ENCODE measurements at regions not wholly inside any gene's neighbourhood (a gene's known extent, or its start where the extent isn't known, plus 50 kb on each side); places are given as distances from the start of the nearest gene placed in this dataset.

DNA sequence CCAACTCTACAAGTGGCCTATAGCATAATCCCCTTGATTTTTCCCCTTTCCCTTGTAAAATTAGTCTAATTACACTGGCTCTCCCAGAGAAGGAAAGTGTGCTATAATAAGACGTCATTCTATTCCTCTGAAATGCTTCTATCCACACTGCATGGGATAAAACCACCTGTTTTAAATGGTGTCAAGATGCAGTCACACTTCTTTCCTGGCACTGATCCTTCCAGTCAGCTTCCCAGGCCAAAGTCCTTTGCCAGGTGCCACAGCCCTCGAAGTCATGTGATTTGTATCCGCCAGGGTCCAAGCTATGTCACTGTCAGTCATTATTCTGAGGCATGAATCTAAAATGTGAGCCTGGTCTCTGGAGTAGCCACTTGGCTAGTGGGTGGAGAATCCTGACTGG is 169.0 kb upstream of the KIAA1217 start:
- no peaks in the 10 kb centered on the region for H3K36me3 ChIP-seq (ENCODE audit: insufficient read depth, low read length)
- intact Hi-C loops (cut with micrococcal nuclease; ENCODE audit: unreplicated experiment) = no loop called here
- no peaks in the 10 kb centered on the region for H4K20me1 ChIP-seq (ENCODE audit: insufficient read depth, low read length)
- BruUV-seq (replicated peaks) = no TSS peak
- H3K79me2 ChIP-seq (ENCODE audit: insufficient read depth, low read depth, low read length) = no peaks in the 10 kb centered on the region
- DNase-seq (ENCODE audit: low spot score) = no peak
- H3K4me2 ChIP-seq (ENCODE audit: low read length) = no peak overlapping the region
- TF ChIP-seq EZH2phosphoT487 (IDR thresholded peaks at IDR 0.05; ENCODE audit: borderline replicate concordance, low read depth, low read length) = no peak
- TF ChIP-seq, protein P1, sequence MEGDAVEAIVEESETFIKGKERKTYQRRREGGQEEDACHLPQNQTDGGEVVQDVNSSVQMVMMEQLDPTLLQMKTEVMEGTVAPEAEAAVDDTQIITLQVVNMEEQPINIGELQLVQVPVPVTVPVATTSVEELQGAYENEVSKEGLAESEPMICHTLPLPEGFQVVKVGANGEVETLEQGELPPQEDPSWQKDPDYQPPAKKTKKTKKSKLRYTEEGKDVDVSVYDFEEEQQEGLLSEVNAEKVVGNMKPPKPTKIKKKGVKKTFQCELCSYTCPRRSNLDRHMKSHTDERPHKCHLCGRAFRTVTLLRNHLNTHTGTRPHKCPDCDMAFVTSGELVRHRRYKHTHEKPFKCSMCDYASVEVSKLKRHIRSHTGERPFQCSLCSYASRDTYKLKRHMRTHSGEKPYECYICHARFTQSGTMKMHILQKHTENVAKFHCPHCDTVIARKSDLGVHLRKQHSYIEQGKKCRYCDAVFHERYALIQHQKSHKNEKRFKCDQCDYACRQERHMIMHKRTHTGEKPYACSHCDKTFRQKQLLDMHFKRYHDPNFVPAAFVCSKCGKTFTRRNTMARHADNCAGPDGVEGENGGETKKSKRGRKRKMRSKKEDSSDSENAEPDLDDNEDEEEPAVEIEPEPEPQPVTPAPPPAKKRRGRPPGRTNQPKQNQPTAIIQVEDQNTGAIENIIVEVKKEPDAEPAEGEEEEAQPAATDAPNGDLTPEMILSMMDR (conservative IDR thresholded peaks at IDR 0.05; ENCODE audit: low read length) = no peak
- no peak overlapping the region for H2AFZ ChIP-seq (ENCODE audit: low read length)
- CTCF ChIA-PET (ENCODE audit: unreplicated experiment) = no interaction called here
- no peaks in the 10 kb centered on the region for H3K9me3 ChIP-seq (ENCODE audit: low read length)
- H3K9me2 ChIP-seq (ENCODE audit: insufficient read depth, low read length) = no peaks in the 10 kb centered on the region
- H3K4me1 ChIP-seq (ENCODE audit: insufficient read depth, low read length, poor library complexity, severe bottlenecking) = no peaks in the 10 kb centered on the region
- POLR2A ChIA-PET = no interaction called here
- H3K27ac ChIP-seq (ENCODE audit: low read depth, low read length, poor library complexity, severe bottlenecking) = no peak overlapping the region
- no peak overlapping the region for H3K4me3 ChIP-seq (ENCODE audit: low read depth, low read length, poor library complexity, severe bottlenecking)

DNA sequence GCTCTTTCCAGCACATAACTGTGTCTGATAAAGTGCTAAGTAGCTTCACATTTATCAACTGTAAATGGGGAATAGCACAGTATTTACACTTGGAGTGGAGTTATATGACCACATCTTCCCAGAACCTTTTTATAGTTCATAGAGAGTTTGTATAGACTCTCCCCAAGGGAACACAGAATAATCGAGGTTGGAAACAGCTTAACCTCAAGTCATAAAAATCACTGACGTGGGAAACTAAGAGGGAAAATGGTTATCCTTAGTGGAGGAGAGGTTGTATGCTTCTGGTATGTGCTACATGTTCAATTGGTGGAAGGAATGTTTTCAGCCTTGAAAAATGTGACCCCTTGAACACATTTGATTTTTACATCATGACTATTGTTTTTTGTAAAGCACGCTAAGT is 167.9 kb upstream of the KIAA1217 start:
- POLR2A ChIA-PET = no interaction called here
- Histone ChIP-seq H2AFZ (ENCODE audit: low read length) (no peak overlapping the region), H3K79me2 (ENCODE audit: insufficient read depth, low read depth, low read length) (no peaks in the 10 kb centered on the region), H4K20me1 (ENCODE audit: insufficient read depth, low read length) (no peaks in the 10 kb centered on the region), H3K9me2 (ENCODE audit: insufficient read depth, low read length) (no peaks in the 10 kb centered on the region), H3K4me2 (ENCODE audit: low read length) (no peak overlapping the region), H3K27ac (ENCODE audit: low read depth, low read length, poor library complexity, severe bottlenecking) (no peak overlapping the region), H3K4me3 (ENCODE audit: low read depth, low read length, poor library complexity, severe bottlenecking) (no peak overlapping the region), H3K9me3 (ENCODE audit: low read length) (no peaks in the 10 kb centered on the region), H3K36me3 (ENCODE audit: insufficient read depth, low read length) (no peaks in the 10 kb centered on the region), H3K4me1 (ENCODE audit: insufficient read depth, low read length, poor library complexity, severe bottlenecking) (no peaks in the 10 kb centered on the region)
- DNase-seq (ENCODE audit: low spot score) = no peak
- intact Hi-C loops (cut with micrococcal nuclease; ENCODE audit: unreplicated experiment) = no loop called here
- BruUV-seq (replicated peaks) = no TSS peak
- CTCF ChIA-PET (ENCODE audit: unreplicated experiment) = no interaction called here
- TF ChIP-seq EZH2phosphoT487 (IDR thresholded peaks at IDR 0.05; ENCODE audit: borderline replicate concordance, low read depth, low read length) = no peak
- TF ChIP-seq, protein P1 (conservative IDR thresholded peaks at IDR 0.05; ENCODE audit: low read length) = no peak

- BruUV-seq (replicated peaks) = no TSS peak
- intact Hi-C loops (cut with micrococcal nuclease; ENCODE audit: unreplicated experiment) = no loop called here
- Histone ChIP-seq H3K27ac (ENCODE audit: low read depth, low read length, poor library complexity, severe bottlenecking) (no peak overlapping the region), H3K4me1 (ENCODE audit: insufficient read depth, low read length, poor library complexity, severe bottlenecking) (no peaks in the 10 kb centered on the region), H4K20me1 (ENCODE audit: insufficient read depth, low read length) (no peaks in the 10 kb centered on the region), H3K79me2 (ENCODE audit: insufficient read depth, low read depth, low read length) (no peaks in the 10 kb centered on the region), H3K9me3 (ENCODE audit: low read length) (no peaks in the 10 kb centered on the region), H3K36me3 (ENCODE audit: insufficient read depth, low read length) (no peaks in the 10 kb centered on the region), H2AFZ (ENCODE audit: low read length) (no peak overlapping the region), H3K4me3 (ENCODE audit: low read depth, low read length, poor library complexity, severe bottlenecking) (no peak overlapping the region), H3K4me2 (ENCODE audit: low read length) (no peak overlapping the region), H3K9me2 (ENCODE audit: insufficient read depth, low read length) (no peaks in the 10 kb centered on the region)
- DNase-seq (ENCODE audit: low spot score) = no peak
- ChIA-PET CTCF (ENCODE audit: unreplicated experiment) (no interaction called here), POLR2A (interaction anchor here (0.7 kb wide), 2 partner anchors 107 to 443 kb away, joined by 3 read pairs; no protein-coding TSS in a partner anchor)
- TF ChIP-seq EZH2phosphoT487 (IDR thresholded peaks at IDR 0.05; ENCODE audit: borderline replicate concordance, low read depth, low read length) = no peak
Measured at GRCh38 chr10:24041834-24042233, 167.1 kb upstream of the KIAA1217 start.

All from OCI-LY7 (cell line).